GM19468 (cell line): ENCODE measurements at regions not wholly inside any gene's neighbourhood (a gene's known extent, or its start where the extent isn't known, plus 50 kb on each side); places are given as distances from the start of the nearest gene placed in this dataset.

Experiments used
- ATAC-seq: cut with Tn5 transposase; IDR thresholded peaks from one replicate; pipeline ENCODE4 v1.9.1; 2021; ENCODE audit warnings: mild to moderate bottlenecking, moderate library complexity, moderate number of reproducible peaks; ENCODE audit not compliant: unreplicated experiment; ENCODE audit errors: extremely low read depth

GRCh38 chr7:42522227-42522991 is 285.4 kb upstream of the GLI3 start:
- no peak for ATAC-seq

- no peak for ATAC-seq
Observed at GRCh38 chr7:42511027-42511426, 274.0 kb upstream of the GLI3 start.

- ATAC-seq, result no peak
Observed at GRCh38 chr7:42506097-42506496, 269.1 kb upstream of the GLI3 start.

GRCh38 chr7:42502022-42502421 is 265.0 kb upstream of the GLI3 start:
- ATAC-seq, result no peak

GRCh38 chr7:42495256-42495655 is 258.2 kb upstream of the GLI3 start:
- no peak for ATAC-seq

GRCh38 chr7:42494736-42495135 is 257.7 kb upstream of the GLI3 start:
- no peak for ATAC-seq

- no peak for ATAC-seq
Observed at GRCh38 chr7:42494199-42494710, 257.2 kb upstream of the GLI3 start.

GRCh38 chr7:42493436-42494198 is 256.6 kb upstream of the GLI3 start:
- ATAC-seq, result no peak

GRCh38 chr7:42492920-42493319 is 255.9 kb upstream of the GLI3 start:
- ATAC-seq, result no peak

- ATAC-seq, result no peak
Observed at GRCh38 chr7:42491106-42491505, 254.1 kb upstream of the GLI3 start.

- no peak for ATAC-seq
Observed at GRCh38 chr7:42489299-42489698, 252.3 kb upstream of the GLI3 start.

GRCh38 chr7:42485301-42485766 is 248.3 kb upstream of the GLI3 start:
- ATAC-seq, result no peak

GRCh38 chr7:42483886-42484285 is 246.9 kb upstream of the GLI3 start:
- no peak for ATAC-seq

- no peak for ATAC-seq
Observed at GRCh38 chr7:42479816-42480633, 243.0 kb upstream of the GLI3 start.

GRCh38 chr7:42479452-42479815 is 242.4 kb upstream of the GLI3 start:
- no peak for ATAC-seq

- ATAC-seq, result no peak
Observed at GRCh38 chr7:42478717-42479116, 241.7 kb upstream of the GLI3 start.

- no peak for ATAC-seq
Observed at GRCh38 chr7:42476255-42476654, 239.2 kb upstream of the GLI3 start.

- no peak for ATAC-seq
Observed at GRCh38 chr7:42475082-42475481, 238.1 kb upstream of the GLI3 start.

GRCh38 chr7:42473099-42473498 is 236.1 kb upstream of the GLI3 start:
- no peak for ATAC-seq

GRCh38 chr7:42471573-42472174 is 234.7 kb upstream of the GLI3 start:
- ATAC-seq, result no peak
